Suprapubic skin (tissue), 4 donors: ENCODE measurements at regions not wholly inside any gene's neighbourhood (a gene's known extent, or its start where the extent isn't known, plus 50 kb on each side); places are given as distances from the start of the nearest gene placed in this dataset.
"Not testable (repeated sequence)": the region's sequence is repeated elsewhere in the genome, so short reads cannot be mapped to it uniquely, and the experiment has no call there.

Experiments
- DNase-seq, 2 donors: peaks; one replicate each; pipeline ENCODE4 v3.0.0-alpha.2; 2019; ENCODE audit warnings: low spot score in 2 of 2
- H3K27ac ChIP-seq: fragments of 200-600 bp; sonication (generic); one replicate; pipeline ENCODE4 v1.5.1; 2019
- H3K27me3 ChIP-seq: fragments of 200-600 bp; sonication (generic); one replicate; pipeline ENCODE4 v1.5.1; 2019
- H3K36me3 ChIP-seq: fragments of 200-600 bp; sonication (generic); one replicate; pipeline ENCODE4 v1.5.1; 2019
- H3K4me1 ChIP-seq: fragments of 200-600 bp; sonication (generic); one replicate; pipeline ENCODE4 v1.5.1; 2019
- H3K4me3 ChIP-seq: fragments of 200-600 bp; sonication (generic); one replicate; pipeline ENCODE4 v1.5.1; 2019; ENCODE audit warnings: mild to moderate bottlenecking
- H3K9me3 ChIP-seq: fragments of 200-600 bp; sonication (generic); one replicate; pipeline ENCODE4 v1.5.1; 2019
- EP300 ChIP-seq: sonication (generic); formaldehyde crosslinking; IDR thresholded peaks from one replicate; pipeline ENCODE4 v1.6.1; 2017; ENCODE audit warnings: antibody characterized with exemption
- POLR2A ChIP-seq, 2 donors: fragments of 450-650 bp; IDR thresholded peaks; one replicate each; pipeline ENCODE4 v1.6.1; 2017; ENCODE audit warnings: antibody characterized with exemption in 2 of 2, mild to moderate bottlenecking in 2 of 2, moderate library complexity in 2 of 2
- POLR2AphosphoS5 ChIP-seq, 3 donors: sonication (generic); formaldehyde crosslinking; IDR thresholded peaks; one replicate each; pipeline ENCODE4 v1.6.1; 2017; ENCODE audit warnings: antibody characterized with exemption in 3 of 3
- WGBS: methylation state at CpG from one replicate; pipeline ENCODE4 v1.1.5; 2018; 5-methylcytosine and 5-hydroxymethylcytosine counted together
- TF ChIP-seq, protein P1 (sequence below), 2 donors: fragments of 200-600 bp in 1 of 2; fragments of 450-650 bp in 1 of 2; sonication (generic) in 1 of 2; IDR thresholded peaks; one replicate each; pipeline ENCODE4 v1.5.1; 2016 to 2019; ENCODE audit warnings: antibody characterized with exemption in 2 of 2, mild to moderate bottlenecking in 1 of 2, moderate library complexity in 1 of 2

DNA sequence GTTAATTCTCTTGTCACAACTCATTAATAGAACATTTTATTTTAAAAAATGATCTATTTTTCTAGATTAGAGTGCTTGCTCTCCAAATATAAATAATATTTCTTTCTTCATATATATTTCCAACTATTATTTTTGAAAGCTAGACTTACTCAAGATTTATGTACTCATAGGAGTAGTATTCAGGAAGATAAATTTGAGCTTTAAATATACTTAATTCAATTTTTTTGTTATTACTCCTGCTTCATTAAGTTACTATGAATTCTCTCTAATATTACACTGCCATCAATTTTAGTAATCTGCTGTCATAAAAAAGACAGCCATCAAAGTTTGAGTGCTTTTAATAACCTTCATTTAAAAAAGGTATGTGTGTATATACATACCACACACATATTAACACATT lies 161.9 kb upstream of the PCDH9 start:
- H3K9me3 ChIP-seq: no peaks in the 10 kb centered on the region
- no peak for DNase-seq
- no peak for TF ChIP-seq POLR2A (IDR thresholded peaks at IDR 0.05)
- no peak for TF ChIP-seq EP300
- TF ChIP-seq, protein P1, sequence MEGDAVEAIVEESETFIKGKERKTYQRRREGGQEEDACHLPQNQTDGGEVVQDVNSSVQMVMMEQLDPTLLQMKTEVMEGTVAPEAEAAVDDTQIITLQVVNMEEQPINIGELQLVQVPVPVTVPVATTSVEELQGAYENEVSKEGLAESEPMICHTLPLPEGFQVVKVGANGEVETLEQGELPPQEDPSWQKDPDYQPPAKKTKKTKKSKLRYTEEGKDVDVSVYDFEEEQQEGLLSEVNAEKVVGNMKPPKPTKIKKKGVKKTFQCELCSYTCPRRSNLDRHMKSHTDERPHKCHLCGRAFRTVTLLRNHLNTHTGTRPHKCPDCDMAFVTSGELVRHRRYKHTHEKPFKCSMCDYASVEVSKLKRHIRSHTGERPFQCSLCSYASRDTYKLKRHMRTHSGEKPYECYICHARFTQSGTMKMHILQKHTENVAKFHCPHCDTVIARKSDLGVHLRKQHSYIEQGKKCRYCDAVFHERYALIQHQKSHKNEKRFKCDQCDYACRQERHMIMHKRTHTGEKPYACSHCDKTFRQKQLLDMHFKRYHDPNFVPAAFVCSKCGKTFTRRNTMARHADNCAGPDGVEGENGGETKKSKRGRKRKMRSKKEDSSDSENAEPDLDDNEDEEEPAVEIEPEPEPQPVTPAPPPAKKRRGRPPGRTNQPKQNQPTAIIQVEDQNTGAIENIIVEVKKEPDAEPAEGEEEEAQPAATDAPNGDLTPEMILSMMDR (IDR thresholded peaks at IDR 0.05): no peak
- no peak for TF ChIP-seq POLR2AphosphoS5 (IDR thresholded peaks at IDR 0.05)
- no peaks in the 10 kb centered on the region for H3K36me3 ChIP-seq
- H3K27me3 ChIP-seq: no peaks in the 10 kb centered on the region
- no peaks in the 10 kb centered on the region for H3K4me1 ChIP-seq
- no peak overlapping the region for H3K27ac ChIP-seq
- H3K4me3 ChIP-seq: no peak overlapping the region

DNA sequence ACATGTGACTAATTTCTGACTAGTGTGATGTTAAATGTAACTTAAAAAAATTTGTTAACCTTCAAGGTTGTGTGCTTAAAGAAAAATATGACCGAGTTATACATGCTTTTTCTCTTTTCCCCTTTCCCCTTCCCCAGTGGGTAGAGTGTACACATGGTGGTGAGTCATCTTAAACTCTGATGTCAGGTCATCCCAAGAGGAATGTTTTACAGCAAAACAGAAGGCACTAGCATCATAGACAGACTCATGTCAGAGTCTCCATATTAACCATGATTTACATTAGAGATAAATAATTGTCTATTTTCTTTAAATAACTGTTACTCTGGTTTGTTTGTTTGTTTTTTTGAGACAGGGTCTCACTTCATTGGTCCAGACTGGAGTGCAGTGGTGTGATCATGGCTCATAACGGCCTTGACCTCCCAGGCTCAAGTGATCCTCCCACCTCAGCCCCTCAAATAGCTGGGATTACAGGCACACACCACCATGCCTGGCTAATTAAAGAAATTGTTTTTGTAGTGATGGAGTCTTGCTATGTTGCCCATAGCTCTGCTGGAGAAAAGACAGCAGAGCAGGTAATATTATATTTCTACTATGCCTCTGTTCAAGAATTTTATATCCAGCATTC lies 160.4 kb upstream of the PCDH9 start:
- no peak overlapping the region for H3K4me3 ChIP-seq
- WGBS: 55% methylated on average over 2 of the region's 2 CpGs
- no peaks in the 10 kb centered on the region for H3K9me3 ChIP-seq
- H3K4me1 ChIP-seq: no peaks in the 10 kb centered on the region
- no peak for DNase-seq
- no peak overlapping the region for H3K27ac ChIP-seq
- no peaks in the 10 kb centered on the region for H3K27me3 ChIP-seq
- H3K36me3 ChIP-seq: no peaks in the 10 kb centered on the region
- TF ChIP-seq POLR2A (IDR thresholded peaks at IDR 0.05): no peak
- TF ChIP-seq POLR2AphosphoS5 (IDR thresholded peaks at IDR 0.05): no peak
- no peak for TF ChIP-seq EP300
- TF ChIP-seq, protein P1 (IDR thresholded peaks at IDR 0.05): no peak

DNA sequence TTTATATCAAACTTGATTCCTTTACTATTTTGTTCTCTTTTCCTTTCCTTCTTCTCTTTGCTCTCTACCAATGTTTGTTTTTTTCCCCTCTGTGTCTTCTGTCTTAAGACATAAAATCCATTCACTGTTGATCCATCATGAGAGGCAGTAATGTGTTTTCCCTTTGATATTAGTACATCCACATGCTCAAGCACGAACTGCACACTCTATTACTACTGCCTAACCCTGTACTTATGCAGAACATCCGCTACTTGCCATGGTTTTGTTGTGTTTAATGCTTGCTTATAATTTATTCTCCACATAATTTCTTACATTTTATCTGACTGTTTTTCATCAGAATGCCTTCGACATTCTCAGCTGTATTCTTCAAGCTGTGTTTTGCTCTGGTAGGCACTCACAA lies 159.0 kb upstream of the PCDH9 start:
- no peaks in the 10 kb centered on the region for H3K4me1 ChIP-seq
- no peak for TF ChIP-seq POLR2AphosphoS5 (IDR thresholded peaks at IDR 0.05)
- no peaks in the 10 kb centered on the region for H3K27me3 ChIP-seq
- H3K27ac ChIP-seq: no peak overlapping the region
- H3K9me3 ChIP-seq: no peaks in the 10 kb centered on the region
- no peak for DNase-seq
- no peaks in the 10 kb centered on the region for H3K36me3 ChIP-seq
- H3K4me3 ChIP-seq: no peak overlapping the region
- 27% methylated on average over 3 of the region's 3 CpGs for WGBS

GRCh38 chr13:67383109-67383757 lies 153.1 kb upstream of the PCDH9 start:
- H3K36me3 ChIP-seq, H3K4me3 ChIP-seq, H3K27me3 ChIP-seq, H3K9me3 ChIP-seq, H3K27ac ChIP-seq, H3K4me1 ChIP-seq, DNase-seq: not testable (repeated sequence)
- 78% methylated on average over 7 of the region's 7 CpGs for WGBS

- Histone ChIP-seq H3K36me3 (no peaks in the 10 kb centered on the region), H3K27ac (no peak overlapping the region), H3K27me3 (no peaks in the 10 kb centered on the region), H3K4me1 (no peaks in the 10 kb centered on the region), H3K4me3 (no peak overlapping the region), H3K9me3 (no peaks in the 10 kb centered on the region)
- no peak for DNase-seq
- 84% methylated on average over 1 of the region's 1 CpG for WGBS
- TF ChIP-seq EP300 (no peak), POLR2AphosphoS5 (IDR thresholded peaks at IDR 0.05) (no peak), POLR2A (IDR thresholded peaks at IDR 0.05) (no peak)
- TF ChIP-seq, protein P1 (IDR thresholded peaks at IDR 0.05): no peak
Measured at GRCh38 chr13:67377919-67378318, 147.8 kb upstream of the PCDH9 start.

DNA sequence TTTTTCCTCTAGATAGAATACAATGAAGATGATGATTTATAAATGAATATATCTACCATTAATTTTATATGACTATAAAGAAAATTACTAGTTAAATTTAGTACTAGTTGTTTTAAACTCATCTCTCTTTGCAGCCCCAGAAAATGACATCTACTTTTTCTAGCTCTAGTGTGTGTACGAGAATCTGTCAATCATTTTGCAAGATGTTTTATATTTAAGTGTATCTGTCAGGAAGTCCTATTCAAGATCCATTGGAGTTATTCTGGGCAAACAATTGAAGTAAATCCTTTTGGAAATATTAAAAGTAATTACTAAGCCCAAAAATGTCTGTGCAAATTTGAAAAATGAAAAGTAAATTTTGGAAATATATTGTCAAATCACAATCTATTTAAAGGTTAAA lies 144.3 kb upstream of the PCDH9 start:
- Histone ChIP-seq H3K36me3 (no peaks in the 10 kb centered on the region), H3K4me1 (no peaks in the 10 kb centered on the region), H3K9me3 (no peaks in the 10 kb centered on the region), H3K4me3 (no peak overlapping the region), H3K27ac (no peak overlapping the region), H3K27me3 (no peaks in the 10 kb centered on the region)
- no peak for DNase-seq
- 65% methylated on average over 1 of the region's 1 CpG for whole genome bisulfite sequencing
- TF ChIP-seq POLR2AphosphoS5 (IDR thresholded peaks at IDR 0.05) (no peak), POLR2A (IDR thresholded peaks at IDR 0.05) (no peak), EP300 (no peak)
- TF ChIP-seq, protein P1 (IDR thresholded peaks at IDR 0.05): no peak
